Liver (tissue), 7 donors: ENCODE measurements at regions not wholly inside any gene's neighbourhood (a gene's known extent, or its start where the extent isn't known, plus 50 kb on each side); places are given as distances from the start of the nearest gene placed in this dataset.

Experiments
- DNase-seq: peaks from one replicate; pipeline ENCODE4 v3.0.0-alpha.2; 2017; ENCODE audit warnings: low spot score
- H3K27ac ChIP-seq, 2 donors: one replicate each; pipeline ENCODE4 v1.7.0; 2013; ENCODE audit warnings: inconsistent platforms in 2 of 2, low read length in 2 of 2, control low read depth in 1 of 2, low read depth in 1 of 2, mild to moderate bottlenecking in 1 of 2
- H3K27me3 ChIP-seq, 4 donors: one replicate each; pipeline versions ENCODE4 v1.6.1 to v1.7.0; 2013; ENCODE audit warnings: low read length in 3 of 4, inconsistent platforms in 1 of 4, mild to moderate bottlenecking in 1 of 4, moderate library complexity in 1 of 4; ENCODE audit not compliant: control insufficient read depth in 4 of 4, insufficient read depth in 4 of 4
- H3K36me3 ChIP-seq, 4 donors: one replicate each; pipeline versions ENCODE4 v1.6.1 to v1.7.0; 2013; ENCODE audit warnings: low read length in 3 of 4, mild to moderate bottlenecking in 3 of 4, low read depth in 1 of 4, moderate library complexity in 1 of 4; ENCODE audit not compliant: control insufficient read depth in 4 of 4, insufficient read depth in 3 of 4
- H3K4me1 ChIP-seq, 4 donors: one replicate each; pipeline versions ENCODE4 v1.6.1 to v1.7.0; 2013; ENCODE audit warnings: low read length in 3 of 4, mild to moderate bottlenecking in 3 of 4, moderate library complexity in 1 of 4; ENCODE audit not compliant: control insufficient read depth in 4 of 4, insufficient read depth in 4 of 4
- H3K4me3 ChIP-seq, 3 donors: one replicate each; pipeline versions ENCODE4 v1.6.1 to v1.7.0; 2013; ENCODE audit warnings: low read length in 3 of 3, control low read depth in 1 of 3, low read depth in 1 of 3, mild to moderate bottlenecking in 1 of 3
- H3K9ac ChIP-seq, 2 donors: one replicate each; pipeline ENCODE4 v1.7.0; 2013; ENCODE audit warnings: low read length in 2 of 2, mild to moderate bottlenecking in 2 of 2, moderate library complexity in 2 of 2, control low read depth in 1 of 2, low read depth in 1 of 2
- H3K9me3 ChIP-seq, 4 donors: one replicate each; pipeline versions ENCODE4 v1.6.1 to v1.7.0; 2013; ENCODE audit warnings: low read length in 3 of 4; ENCODE audit not compliant: control insufficient read depth in 4 of 4
- ATF3 ChIP-seq: IDR thresholded peaks from 2 replicates; pipeline ENCODE4 v1.6.1; 2016; ENCODE audit warnings: antibody characterized with exemption
- EGR1 ChIP-seq, 2 donors: IDR thresholded peaks; 2 replicates each; pipeline ENCODE4 v1.6.1; 2016 to 2018; ENCODE audit warnings: antibody characterized with exemption in 2 of 2, low read depth in 2 of 2
- FOXA2 ChIP-seq: IDR thresholded peaks from 2 replicates; pipeline ENCODE4 v1.6.1; 2016; ENCODE audit warnings: antibody characterized with exemption
- GABPA ChIP-seq, 2 donors: IDR thresholded peaks in 1 of 2; conservative IDR thresholded peaks in 1 of 2; 2 replicates each; pipeline ENCODE4 v1.6.1; 2016; ENCODE audit warnings: antibody characterized with exemption in 2 of 2, mild to moderate bottlenecking in 1 of 2, moderate library complexity in 1 of 2
- HNF4A ChIP-seq, 2 donors: conservative IDR thresholded peaks; 2 replicates each; pipeline ENCODE4 v1.6.1; 2016; ENCODE audit warnings: antibody characterized with exemption in 2 of 2, mild to moderate bottlenecking in 2 of 2
- HNF4G ChIP-seq: IDR thresholded peaks from 2 replicates; pipeline ENCODE4 v1.6.1; 2016; ENCODE audit warnings: antibody characterized with exemption
- JUND ChIP-seq, 2 donors: IDR thresholded peaks; 2 replicates each; pipeline ENCODE4 v1.6.1; 2016; ENCODE audit warnings: antibody characterized with exemption in 2 of 2
- MAX ChIP-seq: IDR thresholded peaks from 2 replicates; pipeline ENCODE4 v1.6.1; 2016; ENCODE audit warnings: antibody characterized with exemption
- NR2F2 ChIP-seq: IDR thresholded peaks from 2 replicates; pipeline ENCODE4 v1.6.1; 2016; ENCODE audit warnings: antibody characterized with exemption
- RAD21 ChIP-seq, 2 donors: IDR thresholded peaks; 2 replicates each; pipeline ENCODE4 v1.6.1; 2016; ENCODE audit warnings: antibody characterized with exemption in 2 of 2, mild to moderate bottlenecking in 2 of 2
- REST ChIP-seq: IDR thresholded peaks from 2 replicates; pipeline ENCODE4 v1.6.1; 2016; ENCODE audit warnings: antibody characterized with exemption, mild to moderate bottlenecking
- RXRA ChIP-seq, 2 donors: IDR thresholded peaks; 2 replicates each; pipeline ENCODE4 v1.6.1; 2017 to 2018; ENCODE audit warnings: antibody characterized with exemption in 2 of 2, mild to moderate bottlenecking in 1 of 2
- SP1 ChIP-seq: IDR thresholded peaks from 2 replicates; pipeline ENCODE4 v1.6.1; 2018; ENCODE audit warnings: antibody characterized with exemption, mild to moderate bottlenecking
- TAF1 ChIP-seq: conservative IDR thresholded peaks from 2 replicates; pipeline ENCODE4 v1.6.1; 2016; ENCODE audit warnings: antibody characterized with exemption, mild to moderate bottlenecking
- YY1 ChIP-seq: IDR thresholded peaks from 2 replicates; pipeline ENCODE4 v1.6.1; 2016; ENCODE audit warnings: antibody characterized with exemption, mild to moderate bottlenecking
- ZBTB33 ChIP-seq: IDR thresholded peaks from 2 replicates; pipeline ENCODE4 v1.6.1; 2016; ENCODE audit warnings: antibody characterized with exemption
- WGBS: extraction: QIAGEN DNeasy Blood & Tissue Kit; methylation state at CpG from one replicate; pipeline ENCODE4 v1.1.7; 2013; 5-methylcytosine and 5-hydroxymethylcytosine counted together
- donor health status: healthy.
- donor health status: healthy.
- donor health status: healthy.
- donor health status: healthy.

- no peak for TF ChIP-seq MAX
- no peak for TF ChIP-seq YY1
- TF ChIP-seq SP1: no peak
- TF ChIP-seq HNF4A (conservative IDR thresholded peaks at IDR 0.05): no peak
These were observed 181.5 kb downstream of the ZIC3 start (continued) for GRCh38 chrX:137747244-137748043.

- WGBS: 20% methylated on average over 7 of the region's 7 CpGs
- H3K36me3 ChIP-seq: no peaks in the 10 kb centered on the region
- H3K9me3 ChIP-seq: no peaks in the 10 kb centered on the region
- no peak overlapping the region for H3K27ac ChIP-seq
- H3K4me3 ChIP-seq: no peak overlapping the region
- no peak overlapping the region for H3K9ac ChIP-seq
- no peak for TF ChIP-seq ZBTB33
- TF ChIP-seq TAF1: no peak
- TF ChIP-seq REST: no peak
- TF ChIP-seq HNF4G: no peak
- no peak for TF ChIP-seq NR2F2
- TF ChIP-seq JUND (IDR thresholded peaks at IDR 0.05): no peak
- TF ChIP-seq RXRA (IDR thresholded peaks at IDR 0.05): no peak
- no peak for TF ChIP-seq SP1
- no peak for TF ChIP-seq MAX
- no peak for TF ChIP-seq EGR1 (IDR thresholded peaks at IDR 0.05; ENCODE audit: low read depth in 2 of 2)
- no peaks in the 10 kb centered on the region for H3K4me1 ChIP-seq
- no peaks in the 10 kb centered on the region for H3K27me3 ChIP-seq
- DNase-seq: no peak
These were observed 182.9 kb downstream of the ZIC3 start for GRCh38 chrX:137748827-137749226.

GRCh38 chrX:137749246-137749645 is 183.3 kb downstream of the ZIC3 start:
- Histone ChIP-seq H3K36me3 (no peaks in the 10 kb centered on the region), H3K9ac (no peak overlapping the region), H3K4me1 (no peaks in the 10 kb centered on the region), H3K27me3 (no peaks in the 10 kb centered on the region), H3K27ac (no peak overlapping the region), H3K9me3 (no peaks in the 10 kb centered on the region), H3K4me3 (no peak overlapping the region)
- 12% methylated on average over 3 of the region's 3 CpGs for WGBS
- DNase-seq: no peak
- TF ChIP-seq RXRA (IDR thresholded peaks at IDR 0.05) (no peak), RAD21 (IDR thresholded peaks at IDR 0.05) (no peak), TAF1 (no peak), NR2F2 (no peak), SP1 (no peak), HNF4A (conservative IDR thresholded peaks at IDR 0.05) (no peak), FOXA2 (no peak), HNF4G (no peak), JUND (IDR thresholded peaks at IDR 0.05) (no peak), EGR1 (IDR thresholded peaks at IDR 0.05; ENCODE audit: low read depth in 2 of 2) (no peak), ATF3 (no peak), GABPA (IDR thresholded peaks at IDR 0.05 in 1 of 2, conservative IDR thresholded peaks at IDR 0.05 in 1 of 2) (no peak), REST (no peak), MAX (no peak)
